Fibroblast of peridontal ligament (primary cell): ENCODE measurements at regions not wholly inside any gene's neighbourhood (a gene's known extent, or its start where the extent isn't known, plus 50 kb on each side); places are given as distances from the start of the nearest gene placed in this dataset.

Source experiments
- DNase-seq: peaks from one replicate; pipeline ENCODE4 v3.0.0-alpha.2; 2010; ENCODE audit errors: extremely low read depth

GRCh38 chr21:28472543-28472942 lies 520.1 kb downstream of the LTN1 start:
- peak; percentile 58 for DNase-seq

GRCh38 chr21:28464988-28465387 lies 527.7 kb downstream of the LTN1 start:
- no peak for DNase-seq

DNA sequence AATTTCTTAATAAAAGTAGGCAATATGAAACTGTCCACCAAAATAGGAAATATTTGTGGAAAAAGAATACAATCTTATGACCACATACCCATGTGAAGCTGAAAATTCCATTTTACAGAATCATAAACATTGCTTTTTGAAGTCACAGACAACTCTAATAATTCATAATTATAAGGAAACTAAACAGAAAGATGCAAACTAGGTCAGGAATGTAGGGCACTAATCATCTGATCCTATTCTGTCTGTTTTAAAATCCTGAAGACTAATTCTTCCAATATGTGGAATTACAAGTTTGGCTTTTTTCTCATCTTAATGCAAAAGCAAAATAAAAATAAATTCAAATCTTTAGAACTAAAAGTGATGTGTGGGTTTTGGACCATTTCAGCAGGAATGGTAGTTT lies 528.6 kb downstream of the LTN1 start:
- DNase-seq, result no peak

DNA sequence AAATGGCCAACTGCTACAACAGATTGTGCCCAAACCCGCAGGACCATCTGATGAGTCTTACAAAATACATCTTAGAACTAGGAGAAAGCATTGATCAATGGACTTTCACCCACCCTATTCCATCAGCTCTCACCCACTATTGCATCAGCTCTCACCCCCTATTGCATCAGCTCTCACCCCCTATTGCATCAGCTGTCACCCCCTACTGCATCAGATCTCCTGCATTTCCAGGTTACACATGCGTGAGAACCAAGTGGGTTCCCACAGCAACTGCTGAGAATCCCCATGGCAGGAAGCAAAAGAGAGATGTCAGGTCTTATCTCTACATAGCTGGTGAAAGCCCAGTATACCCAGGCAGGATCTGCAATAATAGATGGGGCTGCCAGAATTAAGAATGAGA lies 533.5 kb downstream of the LTN1 start:
- DNase-seq, result no peak

GRCh38 chr21:28458446-28458845 lies 534.2 kb downstream of the LTN1 start:
- DNase-seq, result no peak

- DNase-seq, result no peak
These were observed 537.5 kb downstream of the LTN1 start for GRCh38 chr21:28455253-28455600.

- DNase-seq, result peak; percentile 86
These were observed 538.0 kb downstream of the LTN1 start for GRCh38 chr21:28454564-28455252.

DNA sequence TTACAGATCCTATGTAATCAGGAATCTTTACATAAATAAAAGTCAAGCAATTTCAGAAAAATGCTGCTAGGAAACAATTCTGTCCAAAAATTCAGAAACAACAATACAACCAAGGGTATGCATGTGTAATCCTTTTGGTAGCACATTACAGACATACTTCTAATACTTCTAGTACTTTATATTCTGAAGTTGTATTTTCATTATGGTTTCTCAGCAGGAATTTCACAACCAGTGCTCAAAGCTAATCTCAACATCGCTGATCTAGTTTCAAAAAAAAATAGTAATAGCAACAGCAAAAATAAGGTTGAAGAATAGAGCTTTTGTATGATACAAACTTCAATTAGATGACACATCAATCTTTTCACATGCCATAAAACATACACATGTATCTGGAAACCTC lies 545.2 kb downstream of the LTN1 start:
- peak; percentile 84 for DNase-seq

DNA sequence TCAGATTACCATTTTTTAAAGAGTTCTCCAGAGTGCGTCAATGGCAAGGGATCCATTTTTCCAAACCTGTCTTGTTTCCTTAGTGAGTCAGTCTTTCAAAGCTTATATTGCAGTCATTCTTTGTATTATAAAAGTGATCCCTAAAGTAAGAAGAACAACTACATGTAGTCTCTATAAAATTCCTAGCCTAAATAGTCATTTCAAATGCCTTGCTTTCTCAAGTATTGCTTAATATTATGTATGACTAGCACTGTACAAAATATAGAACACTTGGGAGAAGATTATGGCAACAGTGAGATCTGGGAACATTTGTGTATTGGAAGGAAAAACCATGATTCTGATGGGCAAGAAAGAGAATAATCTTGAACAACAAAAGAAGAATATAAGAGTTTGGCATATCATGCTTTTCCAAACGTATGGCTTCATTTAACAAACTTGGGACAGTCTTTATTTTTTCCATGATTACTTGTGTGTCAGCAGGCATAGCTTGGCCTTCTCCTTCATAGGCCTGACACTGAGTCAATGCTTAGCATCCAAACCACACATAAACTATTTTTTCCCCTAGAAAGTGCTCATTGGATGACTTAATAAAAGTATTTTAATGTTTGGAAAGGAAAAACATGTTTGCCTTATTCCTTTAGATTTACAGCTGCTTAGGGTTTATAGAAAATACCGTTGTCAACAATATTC lies 547.4 kb downstream of the LTN1 start:
- peak; percentile 88 for DNase-seq

DNA sequence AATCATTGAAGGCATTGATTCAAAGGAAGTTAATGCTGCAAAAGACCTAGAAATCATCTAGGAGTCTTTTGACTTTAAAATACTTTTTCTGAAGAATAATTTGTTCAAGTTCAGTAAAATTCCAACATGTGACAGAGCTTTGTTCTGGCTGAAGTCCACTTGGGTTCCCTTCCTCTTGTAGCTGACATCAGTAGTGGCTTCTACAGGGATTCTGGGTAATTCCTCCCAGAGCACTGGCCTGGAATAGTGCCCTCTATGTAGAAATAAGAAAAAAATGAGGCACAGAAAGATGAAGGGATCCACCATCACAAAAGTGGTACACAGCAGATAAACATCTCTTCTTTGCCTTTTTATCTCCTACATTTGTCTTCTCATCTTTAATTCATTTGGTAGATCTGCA lies 548.1 kb downstream of the LTN1 start:
- peak; percentile 56 for DNase-seq

GRCh38 chr21:28444111-28444510 lies 548.6 kb downstream of the LTN1 start:
- DNase-seq, result no peak

DNA sequence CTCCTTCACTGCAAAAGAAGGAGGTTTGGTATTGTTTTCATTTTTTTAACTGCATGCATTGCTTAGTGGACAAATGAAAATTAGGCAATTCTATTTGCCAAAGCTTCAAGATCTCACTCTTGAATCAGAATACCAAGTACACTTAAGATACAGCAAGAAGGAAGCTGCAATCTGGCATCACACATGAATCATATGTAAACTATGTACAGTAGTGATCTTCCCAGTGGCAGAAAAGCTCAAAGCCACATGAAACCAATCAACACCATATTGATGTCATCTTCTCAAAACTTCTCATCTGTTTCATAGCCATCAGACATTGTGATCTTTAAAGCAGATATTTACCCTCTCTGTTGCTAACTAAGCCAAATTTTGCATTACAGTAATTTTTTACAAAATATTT lies 550.1 kb downstream of the LTN1 start:
- DNase-seq, result peak; percentile 95

- no peak for DNase-seq
These were observed 550.6 kb downstream of the LTN1 start for GRCh38 chr21:28442085-28442484.

GRCh38 chr21:28439788-28440187 lies 552.9 kb downstream of the LTN1 start:
- DNase-seq, result peak; percentile 79

DNA sequence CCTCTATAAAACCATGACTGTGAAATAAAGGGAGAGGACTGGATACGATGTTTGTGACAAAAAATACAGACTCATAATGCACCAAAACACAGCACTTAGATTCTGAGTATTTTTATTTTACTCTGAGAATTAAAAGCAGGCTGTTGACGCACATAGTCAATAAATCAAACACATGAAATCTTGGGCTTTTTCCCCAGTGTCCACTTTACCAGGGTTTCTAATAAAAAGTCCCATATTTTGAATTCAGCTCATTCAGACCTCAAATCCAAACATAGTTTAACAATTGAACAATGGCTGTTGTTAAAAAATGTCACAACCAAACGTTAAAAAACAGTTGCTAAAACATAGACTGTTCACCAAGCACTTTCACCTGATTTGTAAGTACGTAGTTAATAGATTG lies 553.4 kb downstream of the LTN1 start:
- no peak for DNase-seq

GRCh38 chr21:28437061-28437460 lies 555.6 kb downstream of the LTN1 start:
- DNase-seq, result no peak

- peak; percentile 48 for DNase-seq
These were observed 556.3 kb downstream of the LTN1 start for GRCh38 chr21:28436286-28436932.

- no peak for DNase-seq
These were observed 561.0 kb downstream of the LTN1 start for GRCh38 chr21:28431527-28432200.

GRCh38 chr21:28431022-28431421 lies 561.7 kb downstream of the LTN1 start:
- no peak for DNase-seq

DNA sequence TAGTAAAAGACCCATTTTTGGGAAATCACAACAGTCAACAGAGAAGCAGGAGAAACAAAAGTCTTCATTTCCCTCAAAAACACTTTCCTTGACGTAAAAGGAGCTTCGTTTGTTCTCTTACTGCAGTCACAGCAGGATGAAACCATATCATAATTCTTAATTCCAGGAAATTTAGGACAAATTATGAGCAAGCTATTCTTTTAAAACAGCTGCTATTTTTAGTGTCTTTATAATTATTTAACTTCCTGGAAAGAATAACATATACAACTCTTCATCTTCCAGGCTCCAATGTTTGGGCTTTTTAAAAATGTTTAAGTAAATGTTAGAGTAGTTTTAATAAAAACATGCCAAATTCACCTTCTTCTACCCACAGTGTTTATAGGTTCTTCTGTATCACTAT lies 563.5 kb downstream of the LTN1 start:
- DNase-seq, result no peak

DNA sequence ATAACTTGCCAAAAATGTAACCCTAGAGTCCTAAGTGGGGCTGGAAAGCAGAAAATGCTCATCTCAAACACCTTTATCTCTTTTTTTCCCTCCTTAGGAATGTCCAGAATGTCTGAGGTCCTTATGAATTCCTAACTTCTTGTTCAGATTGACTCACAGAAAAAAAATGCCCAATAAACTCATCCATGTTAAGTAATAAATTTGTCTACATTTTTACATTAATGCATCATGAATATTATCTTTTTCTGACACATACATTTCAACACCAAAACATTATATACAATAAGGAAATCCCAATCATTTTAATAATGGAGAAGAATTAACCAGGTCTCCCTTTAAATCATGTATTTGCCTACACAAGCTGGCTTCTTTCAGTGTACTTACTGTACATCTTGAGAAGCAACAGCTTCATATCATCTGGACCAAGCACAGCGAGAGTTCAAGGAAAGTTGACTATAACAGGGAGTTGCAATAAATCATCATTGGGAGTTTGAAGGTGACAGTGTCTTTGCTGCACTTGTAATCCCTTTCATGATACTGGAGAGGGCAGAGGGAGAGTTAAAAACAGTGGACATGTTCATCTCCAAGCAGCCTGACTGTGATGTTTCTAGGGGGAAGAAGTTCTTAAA lies 565.2 kb downstream of the LTN1 start:
- DNase-seq, result no peak

- peak; percentile 55 for DNase-seq
These were observed 566.1 kb downstream of the LTN1 start for GRCh38 chr21:28426545-28426944.
